ENCODE measurements at regions not wholly inside any gene's neighbourhood (a gene's known extent, or its start where the extent isn't known, plus 50 kb on each side); places are given as distances from the start of the nearest gene placed in this dataset.

DNA sequence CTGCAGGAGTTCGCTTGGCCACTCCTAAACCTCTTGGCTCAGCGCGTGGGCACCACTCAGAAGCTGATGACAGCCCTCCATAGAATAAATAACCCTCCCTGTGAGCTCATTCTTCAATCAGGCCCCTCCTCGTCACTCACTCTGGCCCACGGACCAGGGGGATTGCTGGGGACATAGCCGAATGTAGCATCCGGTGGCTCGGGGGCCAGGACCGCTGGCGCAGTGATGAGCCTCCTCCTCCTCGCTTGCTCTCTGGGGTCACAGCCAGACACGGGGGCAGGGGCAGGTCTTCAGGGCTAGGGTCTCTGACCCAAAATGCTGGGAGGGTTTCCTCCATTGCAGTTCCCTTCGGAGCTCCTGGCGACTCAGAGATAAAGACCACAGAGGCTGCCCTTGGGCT lies 79.9 kb downstream of the TFAP2C start:
- TF ChIP-seq, protein P1, sequence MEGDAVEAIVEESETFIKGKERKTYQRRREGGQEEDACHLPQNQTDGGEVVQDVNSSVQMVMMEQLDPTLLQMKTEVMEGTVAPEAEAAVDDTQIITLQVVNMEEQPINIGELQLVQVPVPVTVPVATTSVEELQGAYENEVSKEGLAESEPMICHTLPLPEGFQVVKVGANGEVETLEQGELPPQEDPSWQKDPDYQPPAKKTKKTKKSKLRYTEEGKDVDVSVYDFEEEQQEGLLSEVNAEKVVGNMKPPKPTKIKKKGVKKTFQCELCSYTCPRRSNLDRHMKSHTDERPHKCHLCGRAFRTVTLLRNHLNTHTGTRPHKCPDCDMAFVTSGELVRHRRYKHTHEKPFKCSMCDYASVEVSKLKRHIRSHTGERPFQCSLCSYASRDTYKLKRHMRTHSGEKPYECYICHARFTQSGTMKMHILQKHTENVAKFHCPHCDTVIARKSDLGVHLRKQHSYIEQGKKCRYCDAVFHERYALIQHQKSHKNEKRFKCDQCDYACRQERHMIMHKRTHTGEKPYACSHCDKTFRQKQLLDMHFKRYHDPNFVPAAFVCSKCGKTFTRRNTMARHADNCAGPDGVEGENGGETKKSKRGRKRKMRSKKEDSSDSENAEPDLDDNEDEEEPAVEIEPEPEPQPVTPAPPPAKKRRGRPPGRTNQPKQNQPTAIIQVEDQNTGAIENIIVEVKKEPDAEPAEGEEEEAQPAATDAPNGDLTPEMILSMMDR (IDR thresholded peaks at IDR 0.05; ENCODE audit: poor library complexity), result no peak
- TF ChIP-seq EZH2phosphoT487 (IDR thresholded peaks at IDR 0.05; ENCODE audit: low read depth, severe bottlenecking, unreplicated experiment) (no peak), EZH2 (IDR thresholded peaks at IDR 0.05; ENCODE audit: borderline replicate concordance) (no peak)
